ENCODE measurements at regions not wholly inside any gene's neighbourhood (a gene's known extent, or its start where the extent isn't known, plus 50 kb on each side); places are given as distances from the start of the nearest gene placed in this dataset.
A peak's percentile ranks its signal among the peaks of the same experiment; 100 is the strongest.

GRCh38 chr4:122293374-122294365 is 85.1 kb upstream of the ADAD1 start:
- no peak for TF ChIP-seq CTCF (conservative IDR thresholded peaks at IDR 0.05)
- no peak for TF ChIP-seq ZFX (IDR thresholded peaks at IDR 0.05)
- no peak overlapping the region for H3K27ac ChIP-seq

- no peak overlapping the region for H3K27ac ChIP-seq
- no peak for TF ChIP-seq ZFX (IDR thresholded peaks at IDR 0.05)
- no peak for TF ChIP-seq CTCF (conservative IDR thresholded peaks at IDR 0.05)
These were observed 81.1 kb upstream of the ADAD1 start for GRCh38 chr4:122297694-122298093.

- TF ChIP-seq ZFX (IDR thresholded peaks at IDR 0.05) (no peak), CTCF (conservative IDR thresholded peaks at IDR 0.05) (peak; percentile 34)
- H3K27ac ChIP-seq = no peak overlapping the region
These were observed 78.0 kb upstream of the ADAD1 start for GRCh38 chr4:122300776-122301175.

GRCh38 chr4:122305853-122306252 is 73.0 kb upstream of the ADAD1 start:
- H3K27ac ChIP-seq = no peak overlapping the region
- TF ChIP-seq ZFX (IDR thresholded peaks at IDR 0.05) (no peak), CTCF (conservative IDR thresholded peaks at IDR 0.05) (no peak)

DNA sequence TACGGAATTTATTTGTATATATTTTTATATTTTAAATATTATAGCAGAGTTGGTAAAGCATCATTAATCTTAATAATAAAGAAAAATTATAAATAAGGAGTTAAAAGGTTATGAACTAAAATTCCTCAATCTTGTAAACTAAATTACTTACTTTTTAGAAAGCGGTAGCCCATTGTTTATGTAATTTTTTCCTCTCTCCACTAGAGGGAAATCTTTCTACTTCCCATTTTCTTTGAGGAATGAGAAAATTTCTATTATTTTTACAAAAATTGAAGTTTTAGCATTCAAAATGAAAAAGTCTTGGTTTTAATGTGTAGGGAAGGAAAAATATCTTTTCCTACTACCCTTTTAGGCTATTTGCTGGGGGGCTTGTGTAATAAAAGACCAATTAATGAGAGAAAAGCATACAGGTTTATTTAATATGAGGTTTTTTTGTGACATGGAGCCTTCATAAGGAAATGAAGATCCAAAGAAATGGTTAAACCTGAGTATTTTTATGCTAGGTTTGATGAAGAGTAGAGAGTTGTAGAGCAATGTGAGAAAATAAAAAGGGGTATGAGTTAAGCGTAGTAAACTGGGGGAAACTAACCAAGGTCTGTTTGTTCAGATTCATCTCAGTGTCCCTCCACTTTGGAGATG is 68.7 kb upstream of the ADAD1 start:
- TF ChIP-seq CTCF (conservative IDR thresholded peaks at IDR 0.05) (peak; percentile 69), ZFX (IDR thresholded peaks at IDR 0.05) (no peak)
- H3K27ac ChIP-seq = no peak overlapping the region

- no peak overlapping the region for H3K27ac ChIP-seq
- TF ChIP-seq CTCF (conservative IDR thresholded peaks at IDR 0.05) = no peak
- no peak for TF ChIP-seq ZFX (IDR thresholded peaks at IDR 0.05)
These were observed 65.7 kb upstream of the ADAD1 start for GRCh38 chr4:122313006-122313646.

DNA sequence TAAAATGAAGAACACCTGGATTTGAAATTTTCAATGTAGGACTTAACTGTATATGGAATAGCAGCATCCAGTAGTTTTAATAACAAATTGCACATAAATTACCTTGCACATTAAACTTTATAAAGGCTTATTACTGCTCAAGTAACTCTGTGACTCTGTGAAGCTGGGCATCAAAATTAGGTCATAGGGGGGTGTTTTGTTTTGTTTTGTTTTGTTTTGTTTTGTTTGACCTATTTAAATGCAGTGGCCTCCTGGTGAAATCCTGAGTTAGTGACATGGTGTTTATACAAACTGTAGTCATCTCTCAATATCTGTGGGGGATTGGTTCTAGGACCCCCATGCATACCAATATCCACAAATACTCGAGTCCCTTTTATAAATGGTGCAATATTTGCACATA is 51.9 kb upstream of the ADAD1 start:
- TF ChIP-seq ZFX (IDR thresholded peaks at IDR 0.05) (no peak), CTCF (conservative IDR thresholded peaks at IDR 0.05) (no peak)
- no peak overlapping the region for H3K27ac ChIP-seq

Data from C4-2B (cell line).